VCaP (cell line): ENCODE measurements at regions not wholly inside any gene's neighbourhood (a gene's known extent, or its start where the extent isn't known, plus 50 kb on each side); places are given as distances from the start of the nearest gene placed in this dataset.

ENCODE experiments used
- H3K27ac ChIP-seq: fragments of 450-650 bp; 2 replicates; pipeline ENCODE4 v1.5.1; 2017
- TF ChIP-seq, protein P1 (sequence below): fragments of 450-650 bp; conservative IDR thresholded peaks from 2 replicates; pipeline ENCODE4 v1.5.1; 2017; ENCODE audit warnings: mild to moderate bottlenecking, moderate library complexity

DNA sequence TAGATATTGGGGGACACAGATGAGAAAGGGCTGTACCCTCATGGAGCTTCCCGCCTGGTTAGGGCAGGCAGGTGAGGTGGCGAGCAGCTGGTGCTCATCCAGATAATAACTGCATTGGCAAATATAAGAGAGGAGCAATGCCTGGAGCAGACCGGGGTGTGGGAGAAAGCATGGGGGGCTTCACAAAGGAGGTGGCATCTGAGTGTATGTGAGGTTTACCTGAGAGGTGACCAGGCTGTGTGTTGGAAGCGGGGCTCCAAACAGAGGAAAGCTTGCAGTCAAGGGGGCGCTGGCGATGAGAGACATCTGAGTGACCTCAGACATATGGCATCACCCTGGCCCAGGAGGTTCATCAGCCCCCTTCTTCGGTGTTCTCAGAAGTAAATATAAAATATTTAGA lies 72.1 kb upstream of the PMEPA1 start:
- peak overlapping the region; percentile 31; the same call in 1 of the 2 replicates for H3K27ac ChIP-seq
- TF ChIP-seq, protein P1, sequence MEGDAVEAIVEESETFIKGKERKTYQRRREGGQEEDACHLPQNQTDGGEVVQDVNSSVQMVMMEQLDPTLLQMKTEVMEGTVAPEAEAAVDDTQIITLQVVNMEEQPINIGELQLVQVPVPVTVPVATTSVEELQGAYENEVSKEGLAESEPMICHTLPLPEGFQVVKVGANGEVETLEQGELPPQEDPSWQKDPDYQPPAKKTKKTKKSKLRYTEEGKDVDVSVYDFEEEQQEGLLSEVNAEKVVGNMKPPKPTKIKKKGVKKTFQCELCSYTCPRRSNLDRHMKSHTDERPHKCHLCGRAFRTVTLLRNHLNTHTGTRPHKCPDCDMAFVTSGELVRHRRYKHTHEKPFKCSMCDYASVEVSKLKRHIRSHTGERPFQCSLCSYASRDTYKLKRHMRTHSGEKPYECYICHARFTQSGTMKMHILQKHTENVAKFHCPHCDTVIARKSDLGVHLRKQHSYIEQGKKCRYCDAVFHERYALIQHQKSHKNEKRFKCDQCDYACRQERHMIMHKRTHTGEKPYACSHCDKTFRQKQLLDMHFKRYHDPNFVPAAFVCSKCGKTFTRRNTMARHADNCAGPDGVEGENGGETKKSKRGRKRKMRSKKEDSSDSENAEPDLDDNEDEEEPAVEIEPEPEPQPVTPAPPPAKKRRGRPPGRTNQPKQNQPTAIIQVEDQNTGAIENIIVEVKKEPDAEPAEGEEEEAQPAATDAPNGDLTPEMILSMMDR: no peak

GRCh38 chr20:57780906-57781305 lies 71.1 kb upstream of the PMEPA1 start:
- TF ChIP-seq, protein P1: no peak

DNA sequence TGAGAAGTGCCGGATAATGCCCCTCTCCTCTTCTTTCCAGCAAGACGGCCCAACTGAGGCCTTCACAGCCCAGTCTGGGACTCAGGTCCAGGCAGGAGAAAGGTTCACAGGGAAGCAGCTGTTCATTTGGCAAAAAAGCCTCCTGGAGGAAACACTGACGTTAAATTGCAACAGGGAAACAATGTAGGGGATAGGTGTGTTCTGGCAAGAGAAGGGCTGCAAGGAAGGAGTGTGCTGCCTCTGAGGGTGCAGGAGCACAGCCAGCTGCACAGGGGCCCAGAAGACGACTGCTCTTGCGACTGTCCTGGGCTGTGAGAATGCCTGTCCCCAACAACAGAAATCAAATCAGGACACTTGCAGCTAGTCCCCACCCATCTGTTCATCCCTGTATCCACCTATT lies 70.6 kb upstream of the PMEPA1 start:
- TF ChIP-seq, protein P1: no peak
- peak overlapping the region; percentile 100 for H3K27ac ChIP-seq

More at GRCh38 chr20:57780906-57781305, 71.1 kb upstream of the PMEPA1 start:
- no peak overlapping the region for H3K27ac ChIP-seq

GRCh38 chr20:57779401-57780003 lies 69.7 kb upstream of the PMEPA1 start:
- H3K27ac ChIP-seq: peak overlapping the region; percentile 100
- TF ChIP-seq, protein P1: no peak

- TF ChIP-seq, protein P1: no peak
- H3K27ac ChIP-seq: peak overlapping the region; percentile 100
Measured at GRCh38 chr20:57777911-57778310, 68.1 kb upstream of the PMEPA1 start.

GRCh38 chr20:57774951-57775350 lies 65.1 kb upstream of the PMEPA1 start:
- H3K27ac ChIP-seq: peak overlapping the region; percentile 100
- TF ChIP-seq, protein P1: no peak

- H3K27ac ChIP-seq: peak overlapping the region; percentile 100
- TF ChIP-seq, protein P1: no peak
Measured at GRCh38 chr20:57774111-57774880, 64.5 kb upstream of the PMEPA1 start.
